ENCODE measurements at regions not wholly inside any gene's neighbourhood (a gene's known extent, or its start where the extent isn't known, plus 50 kb on each side); places are given as distances from the start of the nearest gene placed in this dataset.
"Not testable (repeated sequence)": the region's sequence is repeated elsewhere in the genome, so short reads cannot be mapped to it uniquely, and the experiment has no call there.

DNA sequence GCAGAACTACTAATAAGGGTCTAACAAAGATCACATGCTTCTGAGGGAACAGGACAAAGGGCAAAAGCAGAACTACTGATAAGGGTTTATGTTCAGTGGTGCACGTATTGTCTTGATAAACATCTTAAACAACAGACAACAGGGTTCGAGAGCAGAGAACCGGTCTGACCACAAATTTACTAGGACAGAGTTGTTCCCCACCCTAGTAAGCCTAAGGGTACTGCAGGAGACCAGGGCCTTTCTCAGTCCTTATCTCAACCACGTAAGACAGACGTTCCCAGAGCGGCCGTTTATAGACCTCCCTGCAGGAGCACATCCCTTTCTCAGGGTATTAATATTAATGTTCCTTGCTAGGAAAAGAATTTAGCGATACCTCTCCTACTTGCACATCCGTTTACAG, 1089.5 kb upstream of the ATXN8OS start:
- POLR2A ChIA-PET; H3K4me1 Mint-ChIP-seq; H3K4me3 Mint-ChIP-seq; H3K36me3 Mint-ChIP-seq; H3K27me3 Mint-ChIP-seq; H3K27ac Mint-ChIP-seq; DNase-seq; ATAC-seq (ENCODE audit: low read depth): not testable (repeated sequence)
- peaks cover 12% of the 10 kb centered on the region for H3K9me3 Mint-ChIP-seq

DNA sequence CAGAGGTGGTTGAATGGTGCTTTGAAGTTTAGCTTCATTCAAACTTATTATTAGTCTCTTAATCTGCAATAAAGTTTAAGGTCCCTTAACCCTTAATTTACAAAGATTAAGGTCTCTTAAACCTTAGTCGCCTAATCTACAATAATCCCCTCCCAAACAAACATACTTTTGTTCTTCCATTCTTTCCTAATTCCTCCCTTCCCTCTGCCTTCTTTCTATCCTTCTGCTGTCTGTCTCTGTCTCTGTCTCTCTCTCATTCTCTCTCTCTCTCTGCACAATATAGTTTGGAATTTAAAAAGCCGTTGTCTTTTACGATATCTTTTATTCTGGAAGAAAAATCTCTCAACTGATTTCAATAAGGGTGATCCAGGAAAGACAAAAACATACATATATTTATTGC, 1096.8 kb upstream of the ATXN8OS start:
- no peaks in the 10 kb centered on the region for H3K4me1 Mint-ChIP-seq
- no peaks in the 10 kb centered on the region for H3K36me3 Mint-ChIP-seq
- DNase-seq (no peak), ATAC-seq (ENCODE audit: low read depth) (no peak)
- peaks cover 12% of the 10 kb centered on the region for H3K9me3 Mint-ChIP-seq
- no peaks in the 10 kb centered on the region for H3K27me3 Mint-ChIP-seq
- no peak overlapping the region for H3K4me3 Mint-ChIP-seq
- POLR2A ChIA-PET, result no interaction called here
- no peak overlapping the region for H3K27ac Mint-ChIP-seq

DNA sequence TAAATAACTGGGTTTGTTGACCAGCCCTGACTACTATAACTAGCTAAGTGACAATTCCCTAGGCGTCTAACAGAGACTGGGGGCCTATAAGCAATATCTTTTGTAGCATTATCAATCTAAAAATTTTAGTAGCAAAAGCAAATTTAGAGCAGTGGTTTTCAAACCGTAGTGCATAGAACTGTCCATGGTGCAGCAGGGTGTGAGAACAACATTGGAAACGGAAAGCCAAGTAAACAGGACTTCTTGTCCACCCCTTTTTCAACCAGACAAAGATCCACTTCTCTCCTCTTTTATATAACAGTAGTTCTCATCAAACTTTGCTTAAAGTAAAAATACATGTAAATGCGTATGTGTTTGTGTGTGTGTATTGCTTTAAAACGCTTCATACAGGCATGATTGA, 1099.1 kb upstream of the ATXN8OS start:
- Mint-ChIP-seq H3K9me3 (peaks cover 15% of the 10 kb centered on the region), H3K36me3 (no peaks in the 10 kb centered on the region), H3K27me3 (no peaks in the 10 kb centered on the region), H3K27ac (no peak overlapping the region), H3K4me3 (no peak overlapping the region), H3K4me1 (no peaks in the 10 kb centered on the region)
- no peak for DNase-seq
- POLR2A ChIA-PET, result no interaction called here
- ATAC-seq (ENCODE audit: low read depth), result no peak

DNA sequence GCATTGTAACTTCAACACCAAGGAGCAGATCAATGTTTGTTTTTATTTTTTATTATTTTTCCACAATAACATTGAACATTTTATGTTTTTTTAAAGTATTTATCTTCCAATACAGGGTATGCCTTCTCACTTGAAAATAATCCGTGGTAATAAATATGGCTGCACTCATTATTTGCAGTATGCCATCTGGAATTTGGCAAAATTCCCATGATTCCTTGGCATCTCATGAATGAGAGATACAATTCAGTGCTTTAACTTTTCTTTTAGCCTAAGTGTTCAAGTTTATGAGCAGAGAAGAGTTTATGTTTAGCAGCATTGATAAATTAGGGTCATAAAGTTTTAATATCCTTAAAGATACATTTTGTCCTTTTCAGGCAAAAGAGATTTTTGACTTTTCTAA, 1109.6 kb upstream of the ATXN8OS start:
- DNase-seq (no peak), ATAC-seq (ENCODE audit: low read depth) (no peak)
- Mint-ChIP-seq H3K9me3 (peaks cover 3% of the 10 kb centered on the region), H3K4me1 (no peaks in the 10 kb centered on the region), H3K27me3 (no peaks in the 10 kb centered on the region), H3K27ac (no peak overlapping the region), H3K36me3 (no peaks in the 10 kb centered on the region), H3K4me3 (no peak overlapping the region)
- POLR2A ChIA-PET, result no interaction called here

DNA sequence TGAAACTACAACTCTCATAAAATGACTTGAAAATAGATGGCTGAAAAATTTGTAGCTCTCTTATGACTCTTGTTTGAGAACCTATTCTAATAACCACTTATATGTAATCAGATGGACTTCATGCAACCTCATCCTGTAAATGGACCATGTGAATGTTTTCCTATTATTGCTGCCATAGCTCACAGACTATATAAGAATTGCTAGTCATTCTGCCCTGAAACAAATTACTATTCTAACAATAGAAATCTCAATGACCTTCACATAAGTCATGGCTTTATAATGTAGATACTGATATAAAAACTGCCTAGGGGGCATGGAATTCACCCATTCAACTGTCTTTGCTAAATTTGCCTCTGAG, 1111.0 kb upstream of the ATXN8OS start:
- DNase-seq (no peak), ATAC-seq (ENCODE audit: low read depth) (no peak)
- H3K4me1 Mint-ChIP-seq, result no peaks in the 10 kb centered on the region
- H3K9me3 Mint-ChIP-seq, result peaks cover 3% of the 10 kb centered on the region
- POLR2A ChIA-PET, result no interaction called here
- no peak overlapping the region for H3K27ac Mint-ChIP-seq
- no peaks in the 10 kb centered on the region for H3K27me3 Mint-ChIP-seq
- H3K4me3 Mint-ChIP-seq, result no peak overlapping the region
- H3K36me3 Mint-ChIP-seq, result no peaks in the 10 kb centered on the region

DNA sequence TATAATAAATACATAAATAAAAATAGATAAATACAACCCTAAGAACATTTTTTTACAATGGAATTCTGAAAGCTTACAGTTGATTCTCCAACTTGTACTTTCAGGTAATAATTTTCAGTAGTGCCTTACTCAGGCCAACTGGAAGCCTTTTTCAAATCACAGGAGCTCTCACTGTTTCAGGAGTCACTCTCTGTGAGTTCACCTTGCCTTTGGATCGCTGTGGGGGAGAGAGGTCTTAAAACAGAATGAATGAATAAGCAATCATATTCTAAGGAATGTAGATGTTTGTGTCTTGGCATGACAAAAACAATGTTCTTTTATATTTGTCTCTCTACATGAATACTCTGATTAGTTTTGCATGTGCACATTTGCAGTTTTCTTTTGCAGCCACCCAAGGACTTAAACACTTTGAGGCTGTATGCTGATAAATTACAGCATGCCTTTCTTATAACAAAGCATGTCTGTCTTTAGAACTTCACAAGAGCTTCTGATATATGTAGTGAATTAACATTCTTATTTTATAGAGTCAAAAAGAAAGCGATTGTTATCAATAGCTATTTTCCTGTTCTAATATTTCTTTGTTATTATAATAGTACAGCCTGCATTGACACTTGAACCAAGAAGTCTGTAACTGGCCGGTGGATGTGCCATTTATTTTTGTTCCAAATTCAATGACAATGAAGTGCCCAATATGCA, 1111.5 kb upstream of the ATXN8OS start:
- POLR2A ChIA-PET, result no interaction called here
- H3K36me3 Mint-ChIP-seq, result no peaks in the 10 kb centered on the region
- no peaks in the 10 kb centered on the region for H3K27me3 Mint-ChIP-seq
- H3K9me3 Mint-ChIP-seq, result peaks cover 3% of the 10 kb centered on the region
- H3K4me3 Mint-ChIP-seq, result no peak overlapping the region
- no peaks in the 10 kb centered on the region for H3K4me1 Mint-ChIP-seq
- no peak overlapping the region for H3K27ac Mint-ChIP-seq
- no peak for ATAC-seq (ENCODE audit: low read depth)
- no peak for DNase-seq

DNA sequence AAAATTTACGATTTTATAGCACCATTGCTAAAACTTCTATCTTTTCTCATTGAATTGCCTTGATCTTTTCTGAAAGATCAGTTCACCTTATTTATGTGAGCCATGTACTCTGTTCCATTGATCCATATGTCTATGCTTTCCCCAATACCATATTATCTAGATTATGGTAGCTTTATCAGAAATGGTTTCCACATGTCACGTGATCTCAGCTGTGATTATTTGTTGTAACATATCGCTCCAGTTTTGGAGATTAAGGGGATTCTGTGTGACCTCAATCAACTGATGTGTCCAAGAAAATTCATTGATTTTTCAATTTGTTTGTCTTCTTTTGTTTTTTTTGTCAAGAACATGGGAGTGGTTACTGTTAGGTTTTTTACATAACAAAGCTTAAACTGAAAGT, 1114.5 kb upstream of the ATXN8OS start:
- POLR2A ChIA-PET, result no interaction called here
- H3K4me1 Mint-ChIP-seq, result no peaks in the 10 kb centered on the region
- no peak for ATAC-seq (ENCODE audit: low read depth)
- no peaks in the 10 kb centered on the region for H3K36me3 Mint-ChIP-seq
- no peak overlapping the region for H3K27ac Mint-ChIP-seq
- no peak for DNase-seq
- H3K27me3 Mint-ChIP-seq, result no peaks in the 10 kb centered on the region
- H3K4me3 Mint-ChIP-seq, result no peak overlapping the region
- peaks cover 2% of the 10 kb centered on the region for H3K9me3 Mint-ChIP-seq

DNA sequence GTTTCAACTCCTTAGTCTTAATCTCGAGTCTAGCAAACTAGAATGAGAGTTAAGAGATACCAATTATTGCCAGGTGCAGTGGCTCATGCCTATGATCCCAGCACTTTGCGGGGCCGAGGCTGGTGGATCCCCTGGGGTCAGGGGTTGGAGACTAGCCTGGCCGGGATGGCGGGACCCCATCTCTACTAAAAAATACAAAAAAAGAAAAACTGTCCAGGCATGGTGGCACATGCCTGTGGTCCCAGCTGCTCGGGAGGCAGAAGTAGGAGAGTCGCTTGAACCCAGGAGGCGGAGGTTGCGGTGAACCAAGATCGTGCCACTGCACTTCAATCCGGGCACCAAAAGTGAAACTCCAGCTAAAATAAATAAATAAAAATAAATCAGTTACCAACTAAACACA, 1119.5 kb upstream of the ATXN8OS start:
- H3K4me1 Mint-ChIP-seq, result no peaks in the 10 kb centered on the region

DNA sequence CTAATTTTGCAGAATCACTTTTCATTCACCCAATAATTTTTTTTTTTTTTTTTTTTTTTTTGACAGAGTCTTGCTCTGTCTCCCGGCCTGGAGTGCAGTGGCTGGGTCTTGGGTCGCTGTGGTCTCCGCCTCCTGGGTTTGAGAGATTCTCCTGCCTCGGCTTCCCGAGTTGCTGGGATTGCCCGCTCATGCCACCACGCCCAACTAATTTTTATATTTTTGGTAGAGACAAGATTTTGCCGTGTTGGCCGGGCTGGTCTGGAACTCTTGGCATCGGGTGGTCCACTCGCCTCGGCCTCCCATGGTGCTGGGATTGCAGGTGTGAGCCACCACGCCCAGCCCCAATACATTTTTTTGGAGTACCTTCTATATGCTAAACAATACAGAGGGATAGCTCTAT, 1120.0 kb upstream of the ATXN8OS start:
- DNase-seq (no peak), ATAC-seq (ENCODE audit: low read depth) (no peak)
- no peak overlapping the region for H3K4me3 Mint-ChIP-seq
- H3K9me3 Mint-ChIP-seq, result peaks cover 9% of the 10 kb centered on the region
- H3K36me3 Mint-ChIP-seq, result no peaks in the 10 kb centered on the region
- H3K27me3 Mint-ChIP-seq, result no peaks in the 10 kb centered on the region
- no peaks in the 10 kb centered on the region for H3K4me1 Mint-ChIP-seq
- POLR2A ChIA-PET, result no interaction called here
- no peak overlapping the region for H3K27ac Mint-ChIP-seq

More for the DNA sequence above, 1119.5 kb upstream of the ATXN8OS start:
- POLR2A ChIA-PET, result no interaction called here
- Mint-ChIP-seq H3K4me3 (no peak overlapping the region), H3K27me3 (no peaks in the 10 kb centered on the region), H3K9me3 (peaks cover 9% of the 10 kb centered on the region), H3K36me3 (no peaks in the 10 kb centered on the region), H3K27ac (no peak overlapping the region)
- no peak for DNase-seq
- ATAC-seq (ENCODE audit: low read depth), result no peak

DNA sequence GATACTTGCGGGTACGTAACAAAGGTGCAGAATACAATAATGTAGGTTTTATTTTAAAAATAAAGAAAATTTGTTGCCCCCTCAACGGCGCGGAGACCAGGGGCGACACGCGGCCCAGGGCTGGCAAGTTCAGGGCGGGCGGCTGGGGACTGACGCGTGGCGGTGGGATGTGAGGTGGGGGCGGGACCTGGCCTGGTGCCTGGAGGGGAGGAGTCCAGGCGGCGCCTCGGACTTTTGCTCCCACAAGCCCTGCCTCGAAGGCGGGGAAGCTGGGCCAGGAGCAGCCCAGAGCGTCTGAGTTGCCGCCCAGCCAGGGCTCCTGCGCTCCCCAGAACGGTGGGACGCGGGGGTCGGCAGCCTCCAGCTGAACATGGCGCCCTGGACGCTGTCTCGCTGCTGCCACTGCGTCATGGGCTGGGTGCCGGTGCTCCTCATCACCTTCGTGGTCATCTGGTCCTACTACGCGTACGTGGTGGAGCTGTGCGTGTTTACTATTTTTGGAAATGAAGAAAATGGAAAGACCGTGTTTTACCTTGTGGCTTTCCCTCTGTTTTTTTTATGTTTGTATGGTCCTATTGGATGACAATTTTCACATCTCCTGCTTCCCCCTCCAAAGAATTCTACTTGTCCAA, 1122.8 kb upstream of the ATXN8OS start:
- Mint-ChIP-seq H3K9me3 (peaks cover 11% of the 10 kb centered on the region), H3K27ac (no peak overlapping the region), H3K4me1 (no peaks in the 10 kb centered on the region), H3K27me3 (no peaks in the 10 kb centered on the region), H3K4me3 (no peak overlapping the region), H3K36me3 (no peaks in the 10 kb centered on the region)
- POLR2A ChIA-PET, result no interaction called here
- ATAC-seq (ENCODE audit: low read depth) (no peak), DNase-seq (no peak)

DNA sequence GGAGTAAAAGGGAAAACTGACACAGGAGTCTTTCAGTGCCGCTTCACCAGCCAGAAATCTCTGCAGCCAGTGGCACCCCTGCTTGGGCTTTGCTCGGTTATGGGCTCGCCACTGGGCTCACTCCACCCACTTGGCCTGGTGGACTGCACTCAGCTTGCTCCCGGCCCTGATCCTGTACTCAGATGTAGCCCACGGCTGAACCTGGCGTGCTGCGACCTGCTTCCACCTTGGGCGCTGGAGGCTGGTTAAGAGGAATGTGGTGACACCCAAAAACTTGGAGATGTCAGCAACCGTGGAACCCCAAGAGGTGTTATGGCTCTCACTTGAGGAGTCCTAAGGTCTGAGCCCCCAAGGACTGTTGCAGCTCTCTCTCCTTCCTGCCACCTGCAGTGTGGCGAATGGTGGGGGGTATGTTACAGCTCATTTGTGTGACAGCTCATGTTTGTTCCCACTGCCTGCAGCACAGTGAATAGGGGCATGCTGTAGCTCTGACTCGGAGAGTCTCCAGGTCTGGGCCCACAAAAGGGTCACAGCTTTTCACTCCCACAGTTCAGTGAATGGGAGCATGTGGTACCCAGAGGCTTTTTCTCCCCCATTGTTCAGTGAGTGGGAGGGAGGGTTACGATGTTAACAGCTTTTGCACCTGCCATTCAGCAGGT, 1124.5 kb upstream of the ATXN8OS start:
- H3K27me3 Mint-ChIP-seq, result no peaks in the 10 kb centered on the region
- H3K4me1 Mint-ChIP-seq, result no peaks in the 10 kb centered on the region
- peaks cover 11% of the 10 kb centered on the region for H3K9me3 Mint-ChIP-seq
- no peaks in the 10 kb centered on the region for H3K36me3 Mint-ChIP-seq
- DNase-seq (no peak), ATAC-seq (ENCODE audit: low read depth) (no peak)
- POLR2A ChIA-PET, result no interaction called here
- no peak overlapping the region for H3K27ac Mint-ChIP-seq
- H3K4me3 Mint-ChIP-seq, result no peak overlapping the region

DNA sequence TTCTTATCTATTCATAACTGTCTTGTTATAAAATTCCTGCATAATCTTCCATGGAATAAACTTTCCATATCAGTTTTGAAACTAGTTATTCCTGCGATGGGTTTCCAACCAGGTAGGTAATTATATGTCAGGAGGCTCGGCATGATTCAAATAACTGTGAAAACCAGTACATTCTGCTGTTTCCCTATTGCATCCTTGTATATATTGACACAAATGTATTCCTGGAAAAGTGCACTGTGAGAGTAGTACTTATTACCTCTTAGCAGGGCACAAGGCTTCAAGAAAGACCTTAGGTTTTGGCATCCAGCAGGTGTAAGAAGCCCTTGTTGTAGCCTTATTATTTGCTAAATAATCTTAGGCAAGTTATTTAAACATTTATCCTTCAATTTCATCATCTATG, 1131.3 kb upstream of the ATXN8OS start:
- no peak overlapping the region for H3K4me3 Mint-ChIP-seq
- H3K27ac Mint-ChIP-seq, result no peak overlapping the region
- H3K36me3 Mint-ChIP-seq, result no peaks in the 10 kb centered on the region
- POLR2A ChIA-PET, result no interaction called here
- DNase-seq (no peak), ATAC-seq (ENCODE audit: low read depth) (no peak)
- H3K27me3 Mint-ChIP-seq, result no peaks in the 10 kb centered on the region
- H3K9me3 Mint-ChIP-seq, result peaks cover 6% of the 10 kb centered on the region
- no peaks in the 10 kb centered on the region for H3K4me1 Mint-ChIP-seq

DNA sequence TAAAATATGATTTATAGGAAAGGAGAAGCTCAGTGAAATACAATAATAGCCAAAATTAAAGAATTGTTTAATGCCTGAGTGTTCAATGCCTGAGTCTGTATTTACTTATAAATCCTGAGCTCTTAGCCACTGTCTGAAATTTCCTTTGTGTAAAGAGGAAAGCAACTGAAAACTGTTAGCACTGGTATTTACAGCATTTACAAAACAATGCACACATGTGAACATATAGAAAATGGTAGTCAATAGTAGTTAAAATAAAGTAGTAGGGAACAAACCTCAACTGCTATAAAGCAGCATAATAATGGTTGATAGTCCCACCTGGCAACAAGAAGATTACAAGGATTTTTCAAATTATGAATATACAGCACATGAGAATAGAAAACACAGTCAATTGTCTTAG, 1137.1 kb upstream of the ATXN8OS start:
- no peaks in the 10 kb centered on the region for H3K36me3 Mint-ChIP-seq
- H3K4me1 Mint-ChIP-seq, result no peaks in the 10 kb centered on the region
- POLR2A ChIA-PET, result no interaction called here
- ATAC-seq (ENCODE audit: low read depth) (no peak), DNase-seq (no peak)
- no peak overlapping the region for H3K4me3 Mint-ChIP-seq
- no peak overlapping the region for H3K27ac Mint-ChIP-seq
- H3K27me3 Mint-ChIP-seq, result no peaks in the 10 kb centered on the region
- H3K9me3 Mint-ChIP-seq, result peaks cover 1% of the 10 kb centered on the region

DNA sequence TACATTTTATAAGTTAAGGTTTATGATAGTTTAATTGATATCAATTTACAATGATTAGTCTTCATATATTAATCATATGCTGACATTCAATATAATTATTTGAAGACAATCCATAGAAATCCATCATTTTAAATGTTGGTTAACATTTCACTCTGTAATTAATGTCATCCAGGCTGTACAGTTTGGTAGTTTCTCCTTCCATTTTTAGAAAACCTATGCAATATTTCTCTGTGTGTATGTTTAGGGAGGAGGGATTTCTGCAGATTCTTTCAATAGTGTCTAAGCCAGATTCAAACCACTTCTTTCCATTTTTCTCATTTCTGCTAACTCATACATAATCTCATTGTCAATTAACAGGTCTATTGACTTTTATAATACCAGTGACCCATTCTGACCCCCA, 1159.0 kb upstream of the ATXN8OS start:
- POLR2A ChIA-PET, result no interaction called here
- ATAC-seq (ENCODE audit: low read depth) (no peak), DNase-seq (no peak)
- Mint-ChIP-seq H3K36me3 (no peaks in the 10 kb centered on the region), H3K4me1 (no peaks in the 10 kb centered on the region), H3K4me3 (no peak overlapping the region), H3K27me3 (no peaks in the 10 kb centered on the region), H3K27ac (no peak overlapping the region), H3K9me3 (peaks cover 7% of the 10 kb centered on the region)
